GM19438 (cell line): ENCODE measurements at regions not wholly inside any gene's neighbourhood (a gene's known extent, or its start where the extent isn't known, plus 50 kb on each side); places are given as distances from the start of the nearest gene placed in this dataset.
"Not testable (repeated sequence)": the region's sequence is repeated elsewhere in the genome, so short reads cannot be mapped to it uniquely, and the experiment has no call there.

Source experiments
- ATAC-seq: cut with Tn5 transposase; IDR thresholded peaks from one replicate; pipeline ENCODE4 v1.9.1; 2021; ENCODE audit warnings: low read depth; ENCODE audit not compliant: unreplicated experiment

- not testable (repeated sequence) for ATAC-seq
Observed at GRCh38 chrX:74181976-74182375, 122.0 kb upstream of the ZCCHC13 start.

- ATAC-seq = no peak
Observed at GRCh38 chrX:74180716-74181115, 123.3 kb upstream of the ZCCHC13 start.

GRCh38 chrX:74179990-74180389 is 124.0 kb upstream of the ZCCHC13 start:
- no peak for ATAC-seq

- no peak for ATAC-seq
Observed at GRCh38 chrX:74179499-74179898, 124.5 kb upstream of the ZCCHC13 start.

DNA sequence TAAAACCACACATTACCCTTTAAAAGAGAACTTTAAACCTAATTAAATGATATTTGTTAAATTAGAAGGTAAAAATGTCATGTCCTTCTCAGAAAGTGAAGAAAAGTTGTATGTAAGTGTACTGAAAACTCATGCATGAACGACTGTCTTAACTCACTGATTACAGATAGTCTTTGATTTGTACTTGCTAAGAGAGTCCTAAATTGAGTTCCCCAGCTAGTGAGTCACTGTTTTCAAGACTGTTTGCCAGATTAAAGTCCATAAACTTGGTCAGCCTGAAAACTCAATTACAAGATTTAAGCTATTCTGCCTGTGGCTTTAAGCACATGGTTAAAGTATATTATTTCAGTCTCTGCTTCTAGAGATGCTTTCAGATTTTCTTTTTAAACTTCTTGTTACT is 124.9 kb upstream of the ZCCHC13 start:
- ATAC-seq = no peak

- ATAC-seq = no peak
Observed at GRCh38 chrX:74178536-74178935, 125.4 kb upstream of the ZCCHC13 start.

DNA sequence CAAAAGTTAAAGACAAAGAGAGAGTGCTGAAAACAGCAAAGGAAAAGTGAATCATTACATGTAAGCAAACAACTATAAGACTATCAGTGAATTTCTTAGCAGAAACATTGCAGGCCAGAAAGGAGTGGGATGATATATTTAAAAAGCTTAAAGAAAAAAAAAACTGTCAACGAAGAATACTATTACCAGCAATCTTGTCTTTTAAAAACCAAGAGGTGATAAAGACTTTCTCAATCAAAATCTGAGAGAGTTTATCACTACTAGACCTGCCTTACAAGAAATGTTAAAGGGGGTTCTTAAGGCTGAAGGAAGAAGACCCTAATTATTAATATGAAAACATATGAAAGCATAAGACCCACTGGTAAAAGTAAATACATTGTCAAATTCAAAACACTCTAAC is 132.5 kb upstream of the ZCCHC13 start:
- ATAC-seq = no peak

DNA sequence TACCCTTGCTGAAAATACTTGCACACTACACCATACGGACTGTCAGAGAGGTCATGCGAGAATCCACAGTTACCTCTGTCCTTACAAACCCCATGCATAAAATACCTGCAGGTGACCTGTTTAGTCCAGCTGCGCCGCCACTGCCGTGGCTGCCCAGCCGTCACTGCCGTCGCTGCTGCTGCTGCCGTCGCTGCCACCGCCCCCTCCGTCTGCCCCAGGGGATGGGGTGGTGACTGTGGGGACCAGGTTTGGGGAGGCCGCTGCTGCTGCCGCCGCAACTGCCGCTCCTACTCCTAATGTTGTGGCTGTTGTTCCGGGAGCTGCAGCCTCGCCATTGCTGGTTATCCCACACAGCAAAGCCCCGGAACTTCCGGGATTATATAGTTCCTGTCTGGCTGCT is 141.8 kb upstream of the ZCCHC13 start:
- no peak for ATAC-seq

DNA sequence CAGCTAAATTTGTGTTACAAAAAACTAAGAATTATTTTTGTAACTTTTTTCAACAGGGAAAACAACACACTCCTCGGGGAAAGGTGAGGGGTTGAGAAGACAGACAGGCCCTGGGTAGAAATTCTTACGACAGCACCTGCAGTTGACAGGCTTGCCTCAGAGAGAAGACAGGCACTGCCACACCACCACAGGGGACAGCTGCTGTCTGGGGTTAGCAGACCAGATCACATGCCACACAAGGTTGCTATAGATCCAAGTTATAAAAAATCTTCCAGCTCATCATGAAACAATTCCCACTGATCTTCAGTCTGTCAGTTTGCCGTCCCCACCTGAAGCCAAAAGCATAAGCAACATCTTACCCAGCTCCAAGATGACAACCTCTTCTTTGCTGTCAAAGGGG is 143.2 kb upstream of the ZCCHC13 start:
- ATAC-seq = no peak

DNA sequence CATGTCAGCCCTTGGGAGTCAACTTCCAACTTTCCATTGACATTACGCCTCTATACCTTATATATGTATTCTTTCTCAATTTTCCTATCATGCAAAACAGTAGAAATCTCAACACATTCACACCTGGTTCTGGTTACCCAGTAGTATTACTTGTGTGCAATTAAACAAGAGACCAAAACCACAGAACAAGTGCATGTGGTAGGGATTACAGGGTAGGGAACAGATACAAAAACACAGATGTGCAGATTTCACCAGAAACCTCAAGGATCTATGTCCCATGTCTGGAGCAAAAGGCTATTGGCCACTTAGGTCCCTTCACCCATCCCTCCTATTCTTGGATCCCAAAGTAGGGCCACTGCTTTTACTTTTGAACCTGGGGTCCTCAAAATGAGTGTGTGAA is 143.6 kb upstream of the ZCCHC13 start:
- ATAC-seq = no peak

DNA sequence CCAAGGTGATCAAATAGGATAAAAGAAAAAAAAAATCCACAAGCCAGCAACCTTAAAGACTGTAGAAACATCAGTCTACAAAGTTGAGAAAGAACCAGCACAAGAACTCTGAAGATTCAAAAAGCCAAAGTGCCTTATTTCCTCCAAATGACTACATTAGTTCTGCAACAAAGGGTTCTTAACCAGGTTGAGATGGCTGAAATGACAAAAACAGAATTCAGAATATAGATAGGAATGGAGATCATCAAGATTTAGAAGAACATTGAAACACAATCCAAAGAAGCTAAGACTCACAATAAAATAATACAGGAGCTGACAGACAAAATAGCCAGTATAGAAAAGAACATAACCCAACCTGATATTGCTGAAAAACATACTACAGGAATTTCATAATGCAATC is 156.5 kb upstream of the ZCCHC13 start:
- no peak for ATAC-seq

GRCh38 chrX:74138943-74139342 is 165.0 kb upstream of the ZCCHC13 start:
- ATAC-seq = no peak

GRCh38 chrX:74133156-74133796 is 170.7 kb upstream of the ZCCHC13 start:
- peak; percentile 89 for ATAC-seq

DNA sequence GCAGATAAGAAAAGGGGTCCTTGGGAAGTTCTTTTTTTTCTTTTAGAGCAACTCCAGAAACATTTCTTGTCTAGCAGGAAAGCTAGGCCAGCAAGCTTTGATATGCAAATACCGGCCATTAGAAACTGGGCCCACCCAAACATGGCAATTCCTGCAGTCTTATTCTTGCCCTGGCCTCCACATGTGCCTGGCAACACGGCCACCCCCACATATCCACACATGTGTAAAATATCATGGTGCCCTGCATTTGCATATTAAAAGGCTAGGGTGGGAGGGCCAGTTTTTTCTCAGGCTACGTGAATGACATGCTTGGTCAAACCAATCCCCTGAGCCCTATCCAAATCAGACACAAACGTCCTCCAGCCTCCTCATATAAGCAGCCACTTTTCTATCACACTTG is 171.7 kb upstream of the ZCCHC13 start:
- ATAC-seq = no peak

GRCh38 chrX:74119016-74119910 is 184.7 kb upstream of the ZCCHC13 start:
- no peak for ATAC-seq

DNA sequence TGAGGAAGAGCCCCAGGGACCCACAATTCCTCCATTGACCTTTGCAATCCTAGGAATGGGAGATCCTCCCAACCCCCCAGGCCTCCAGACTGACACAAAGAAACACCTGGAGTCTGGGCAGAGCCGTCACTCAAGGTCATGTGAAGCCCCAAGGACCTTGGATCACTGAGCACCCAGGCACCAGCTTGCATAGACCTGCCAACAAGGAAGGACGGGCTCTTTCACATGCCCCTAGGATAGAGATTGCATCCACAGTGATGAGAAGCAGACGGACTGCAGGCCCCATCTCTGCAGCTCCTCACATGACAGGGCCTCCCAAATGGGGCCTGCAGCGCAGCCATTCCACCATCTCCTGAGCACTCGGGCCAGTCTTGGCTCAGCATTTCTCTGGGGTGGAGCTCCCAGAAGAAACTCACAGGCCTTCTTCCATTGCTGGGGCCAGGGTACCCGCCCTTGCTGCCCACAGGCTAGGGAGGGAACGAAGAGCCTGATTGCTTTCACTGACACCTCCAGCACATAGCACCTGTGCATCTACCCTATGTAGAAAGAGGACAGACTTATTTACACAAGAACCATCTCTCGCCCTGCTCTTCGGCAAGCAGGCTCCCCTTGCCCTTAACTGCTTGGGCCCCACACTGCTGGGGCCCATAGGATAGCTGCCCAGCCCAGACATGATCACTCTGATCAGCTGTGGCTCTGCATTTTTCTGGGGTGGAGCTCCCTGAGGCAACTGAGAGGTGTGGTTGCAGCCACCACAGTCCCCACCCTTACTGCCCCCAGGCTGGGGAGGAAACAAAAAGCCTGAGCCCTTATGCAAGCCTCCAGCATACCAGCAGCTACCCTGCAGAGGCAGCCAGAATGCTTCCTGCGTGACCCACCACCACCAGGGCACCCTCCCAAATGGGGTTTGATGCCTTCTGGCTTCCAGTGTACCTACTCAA is 185.7 kb upstream of the ZCCHC13 start:
- ATAC-seq = no peak

DNA sequence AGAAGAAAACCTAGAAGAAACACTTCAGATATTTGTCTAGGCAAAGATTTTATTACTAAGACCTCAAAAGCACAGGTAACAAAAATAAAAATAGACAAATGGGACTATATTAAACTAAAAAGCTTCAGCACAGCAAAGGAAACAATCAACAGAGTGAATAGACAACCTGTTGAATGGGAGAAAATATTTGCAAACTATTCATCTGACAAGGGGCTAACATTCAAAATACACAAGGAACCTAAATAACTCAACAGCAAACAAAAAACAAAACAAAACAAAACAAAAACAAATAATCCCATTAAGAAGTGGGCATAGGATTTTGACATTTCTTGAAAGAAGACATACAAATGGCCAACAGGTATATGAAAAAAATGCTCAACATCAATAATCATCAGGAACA is 192.7 kb upstream of the ZCCHC13 start:
- no peak for ATAC-seq

DNA sequence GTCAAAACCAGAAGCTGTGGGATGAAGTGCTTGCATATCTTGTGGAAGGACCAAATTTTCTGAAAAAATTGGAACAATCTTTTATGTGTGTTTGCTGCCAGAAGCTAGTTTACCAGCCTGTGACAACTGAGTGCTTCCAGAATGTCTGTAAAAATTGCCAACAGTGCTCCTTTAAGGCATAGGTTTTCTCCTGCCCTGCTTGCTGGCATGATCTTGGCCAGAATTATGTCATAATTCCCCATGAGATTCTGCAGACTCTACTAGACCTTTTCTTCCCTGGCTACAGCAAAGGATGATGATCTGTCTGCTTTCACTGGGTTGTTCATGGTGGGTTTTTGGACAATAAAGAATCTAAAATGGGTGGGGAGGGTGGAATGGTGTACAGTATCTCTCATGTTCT is 196.3 kb upstream of the ZCCHC13 start:
- ATAC-seq = no peak

DNA sequence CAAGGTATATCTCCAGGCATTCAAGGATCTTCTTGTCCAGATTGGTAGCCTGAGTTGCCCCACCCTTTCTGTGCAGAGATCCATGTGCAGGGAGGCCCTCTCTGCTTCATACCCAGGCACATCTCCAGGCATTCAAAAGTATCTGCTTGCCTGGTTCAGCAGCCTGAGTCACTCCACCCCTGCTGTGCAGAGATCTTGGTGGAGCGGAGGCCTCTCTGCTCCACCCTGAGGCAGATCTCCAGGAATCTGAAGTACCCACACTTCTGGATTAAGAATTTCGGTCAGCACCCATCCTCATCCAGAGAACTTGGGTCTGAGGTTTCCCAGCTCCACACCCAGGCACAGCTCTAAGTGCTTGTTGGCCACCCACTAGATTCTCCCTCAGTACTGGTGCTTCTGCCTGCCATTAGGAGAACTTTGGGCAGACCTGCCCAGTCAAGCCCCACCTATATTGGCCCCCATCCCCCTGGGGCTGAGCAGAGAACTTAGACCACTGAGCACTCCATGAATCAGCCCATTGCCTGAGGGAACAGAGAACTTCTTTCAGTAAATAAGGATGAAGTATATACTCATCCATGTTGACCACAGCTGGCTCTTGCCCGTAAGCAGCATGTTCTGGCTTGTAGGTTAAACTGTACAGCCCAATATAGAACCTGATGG is 199.5 kb upstream of the ZCCHC13 start:
- ATAC-seq = no peak

DNA sequence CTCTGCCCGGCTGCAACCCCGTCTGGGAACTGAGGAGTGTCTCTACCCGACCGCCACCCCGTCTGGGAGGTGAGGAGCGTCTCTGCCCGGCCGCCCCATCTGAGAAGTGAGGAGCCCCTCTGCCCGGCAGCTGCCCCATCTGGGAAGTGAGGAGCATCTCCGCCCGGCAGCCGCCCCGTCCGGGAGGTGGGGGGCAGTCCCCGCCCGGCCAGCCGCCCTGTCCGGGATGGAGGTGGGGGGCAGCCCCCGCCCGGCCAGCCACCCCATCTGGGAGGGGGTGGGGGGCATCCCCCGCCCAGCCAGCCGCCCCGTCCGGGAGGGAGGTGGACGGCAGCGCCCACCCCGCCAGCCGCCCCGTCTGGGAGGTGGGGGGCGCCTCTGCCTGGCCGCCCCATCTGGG is 205.6 kb upstream of the ZCCHC13 start:
- ATAC-seq = not testable (repeated sequence)
